ENCODE measurements at regions not wholly inside any gene's neighbourhood (a gene's known extent, or its start where the extent isn't known, plus 50 kb on each side); places are given as distances from the start of the nearest gene placed in this dataset.
"Not testable (repeated sequence)": the region's sequence is repeated elsewhere in the genome, so short reads cannot be mapped to it uniquely, and the experiment has no call there.

GRCh38 chr5:79924936-79925893 is 65.8 kb downstream of the MTX3 start:
- no peaks in the 10 kb centered on the region for H3K9me3 ChIP-seq (replicated peaks)
- no peak for DNase-seq
- no peaks in the 10 kb centered on the region for H3K36me3 ChIP-seq
- no peak overlapping the region for H3K27ac ChIP-seq
- no peak overlapping the region for H3K4me3 ChIP-seq
- no peaks in the 10 kb centered on the region for H3K27me3 ChIP-seq
- H3K4me1 ChIP-seq, result no peaks in the 10 kb centered on the region

GRCh38 chr5:79923431-79923830 is 67.6 kb downstream of the MTX3 start:
- H3K4me3 ChIP-seq, result no peak overlapping the region
- H3K4me1 ChIP-seq, result no peaks in the 10 kb centered on the region
- no peak for DNase-seq
- no peaks in the 10 kb centered on the region for H3K27me3 ChIP-seq
- H3K9me3 ChIP-seq (replicated peaks), result no peaks in the 10 kb centered on the region
- no peaks in the 10 kb centered on the region for H3K36me3 ChIP-seq
- no peak overlapping the region for H3K27ac ChIP-seq

GRCh38 chr5:79922626-79923025 is 68.4 kb downstream of the MTX3 start:
- DNase-seq, result no peak
- H3K27me3 ChIP-seq, result no peaks in the 10 kb centered on the region
- H3K36me3 ChIP-seq, result no peaks in the 10 kb centered on the region
- H3K4me1 ChIP-seq, result no peaks in the 10 kb centered on the region
- H3K9me3 ChIP-seq (replicated peaks), result no peaks in the 10 kb centered on the region
- H3K4me3 ChIP-seq, result no peak overlapping the region
- H3K27ac ChIP-seq, result no peak overlapping the region

GRCh38 chr5:79907452-79907851 is 83.6 kb downstream of the MTX3 start:
- DNase-seq; H3K27ac ChIP-seq; H3K4me1 ChIP-seq; H3K27me3 ChIP-seq; H3K4me3 ChIP-seq; H3K9me3 ChIP-seq (replicated peaks); H3K36me3 ChIP-seq: not testable (repeated sequence)

- not testable (repeated sequence) for H3K4me1 ChIP-seq; H3K36me3 ChIP-seq; DNase-seq; H3K27me3 ChIP-seq; H3K9me3 ChIP-seq (replicated peaks); H3K4me3 ChIP-seq; H3K27ac ChIP-seq
These were observed 88.5 kb downstream of the MTX3 start for GRCh38 chr5:79902571-79902970.

- Histone ChIP-seq H3K4me1 (no peaks in the 10 kb centered on the region), H3K27me3 (no peaks in the 10 kb centered on the region), H3K27ac (no peak overlapping the region)
These were observed 89.4 kb downstream of the MTX3 start for GRCh38 chr5:79901631-79902030.

GRCh38 chr5:79898611-79899010 is 92.5 kb downstream of the MTX3 start:
- no peak overlapping the region for H3K4me3 ChIP-seq
- no peak for DNase-seq
- no peaks in the 10 kb centered on the region for H3K9me3 ChIP-seq (replicated peaks)
- no peaks in the 10 kb centered on the region for H3K36me3 ChIP-seq
- H3K27me3 ChIP-seq, result no peaks in the 10 kb centered on the region
- H3K27ac ChIP-seq, result no peak overlapping the region
- H3K4me1 ChIP-seq, result no peaks in the 10 kb centered on the region

More at GRCh38 chr5:79901631-79902030, 89.4 kb downstream of the MTX3 start:
- no peak for DNase-seq
- Histone ChIP-seq H3K4me3 (no peak overlapping the region), H3K9me3 (replicated peaks) (no peaks in the 10 kb centered on the region), H3K36me3 (no peaks in the 10 kb centered on the region)

GRCh38 chr5:79893976-79894375 is 97.1 kb downstream of the MTX3 start:
- H3K4me1 ChIP-seq, result no peaks in the 10 kb centered on the region
- H3K36me3 ChIP-seq, result no peaks in the 10 kb centered on the region
- H3K27ac ChIP-seq, result no peak overlapping the region
- H3K9me3 ChIP-seq (replicated peaks), result no peaks in the 10 kb centered on the region
- DNase-seq, result no peak
- no peaks in the 10 kb centered on the region for H3K27me3 ChIP-seq
- H3K4me3 ChIP-seq, result no peak overlapping the region

- DNase-seq, result no peak
- Histone ChIP-seq H3K9me3 (replicated peaks) (no peaks in the 10 kb centered on the region), H3K36me3 (no peaks in the 10 kb centered on the region), H3K4me1 (no peaks in the 10 kb centered on the region), H3K27me3 (no peaks in the 10 kb centered on the region), H3K4me3 (no peak overlapping the region), H3K27ac (no peak overlapping the region)
These were observed 97.6 kb downstream of the MTX3 start for GRCh38 chr5:79893485-79893884.

- DNase-seq, result no peak
- Histone ChIP-seq H3K4me3 (no peak overlapping the region), H3K36me3 (no peaks in the 10 kb centered on the region), H3K27ac (no peak overlapping the region), H3K27me3 (no peaks in the 10 kb centered on the region), H3K4me1 (no peaks in the 10 kb centered on the region), H3K9me3 (replicated peaks) (no peaks in the 10 kb centered on the region)
These were observed 100.2 kb downstream of the MTX3 start for GRCh38 chr5:79890930-79891249.

- H3K27ac ChIP-seq, result no peak overlapping the region
- H3K27me3 ChIP-seq, result no peaks in the 10 kb centered on the region
- H3K4me3 ChIP-seq, result no peak overlapping the region
- DNase-seq, result no peak
- H3K9me3 ChIP-seq (replicated peaks), result no peaks in the 10 kb centered on the region
- H3K36me3 ChIP-seq, result no peaks in the 10 kb centered on the region
- no peaks in the 10 kb centered on the region for H3K4me1 ChIP-seq
These were observed 100.7 kb downstream of the MTX3 start for GRCh38 chr5:79890119-79890929.

- no peak for DNase-seq
- H3K4me3 ChIP-seq, result no peak overlapping the region
- no peaks in the 10 kb centered on the region for H3K4me1 ChIP-seq
- H3K27me3 ChIP-seq, result no peaks in the 10 kb centered on the region
- no peak overlapping the region for H3K27ac ChIP-seq
- H3K36me3 ChIP-seq, result no peaks in the 10 kb centered on the region
- no peaks in the 10 kb centered on the region for H3K9me3 ChIP-seq (replicated peaks)
These were observed 102.4 kb downstream of the MTX3 start for GRCh38 chr5:79888643-79889042.

- H3K4me3 ChIP-seq, result no peak overlapping the region
- H3K27ac ChIP-seq, result no peak overlapping the region
- H3K36me3 ChIP-seq, result no peaks in the 10 kb centered on the region
- no peak for DNase-seq
- no peaks in the 10 kb centered on the region for H3K4me1 ChIP-seq
- no peaks in the 10 kb centered on the region for H3K9me3 ChIP-seq (replicated peaks)
- H3K27me3 ChIP-seq, result no peaks in the 10 kb centered on the region
These were observed 104.0 kb downstream of the MTX3 start for GRCh38 chr5:79886925-79887655.

- Histone ChIP-seq H3K4me1 (no peaks in the 10 kb centered on the region), H3K9me3 (replicated peaks) (no peaks in the 10 kb centered on the region), H3K4me3 (no peak overlapping the region), H3K36me3 (no peaks in the 10 kb centered on the region), H3K27ac (no peak overlapping the region), H3K27me3 (no peaks in the 10 kb centered on the region)
- DNase-seq, result no peak
These were observed 104.6 kb downstream of the MTX3 start for GRCh38 chr5:79886456-79886855.

GRCh38 chr5:79879880-79880279 is 111.2 kb downstream of the MTX3 start:
- not testable (repeated sequence) for H3K27me3 ChIP-seq; H3K36me3 ChIP-seq; DNase-seq; H3K4me1 ChIP-seq; H3K27ac ChIP-seq; H3K4me3 ChIP-seq; H3K9me3 ChIP-seq (replicated peaks)

All from SJCRH30 (cell line).